Testis (tissue), 2 donors: ENCODE measurements at regions not wholly inside any gene's neighbourhood (a gene's known extent, or its start where the extent isn't known, plus 50 kb on each side); places are given as distances from the start of the nearest gene placed in this dataset.

Experiments
- DNase-seq: peaks from one replicate; pipeline ENCODE4 v3.0.0-alpha.2; 2019
- H3K27ac ChIP-seq, 2 donors: fragments of 200-600 bp; sonication (generic); one replicate each; pipeline ENCODE4 v1.5.1; 2019
- H3K27me3 ChIP-seq: fragments of 200-600 bp; sonication (generic); one replicate; pipeline ENCODE4 v1.5.1; 2019
- H3K36me3 ChIP-seq: fragments of 200-600 bp; sonication (generic); one replicate; pipeline ENCODE4 v1.5.1; 2017; ENCODE audit warnings: low read depth; ENCODE audit errors: missing control alignments
- H3K4me1 ChIP-seq: fragments of 200-600 bp; sonication (generic); one replicate; pipeline ENCODE4 v1.5.1; 2019
- H3K4me3 ChIP-seq, 2 donors: fragments of 200-600 bp; sonication (generic); one replicate each; pipeline ENCODE4 v1.5.1; 2017 to 2019
- H3K9me3 ChIP-seq: fragments of 200-600 bp; sonication (generic); one replicate; pipeline ENCODE4 v1.5.1; 2017
- CTCF ChIP-seq, 3 experiments: fragments of 450-650 bp in 2 of 3; fragments of 200-600 bp in 1 of 3; sonication (generic) in 1 of 3; IDR thresholded peaks; one replicate each; pipeline ENCODE4 v1.5.1; 2016 to 2019; ENCODE audit warnings: antibody characterized with exemption in 3 of 3, mild to moderate bottlenecking in 2 of 3, moderate library complexity in 1 of 3
- POLR2A ChIP-seq: fragments of 450-650 bp; IDR thresholded peaks from one replicate; pipeline ENCODE4 v1.6.1; 2017; ENCODE audit warnings: antibody characterized with exemption, mild to moderate bottlenecking, moderate library complexity
- WGBS, 2 donors: methylation state at CpG; one replicate each; pipeline ENCODE4 v1.1.5; 2018; 5-methylcytosine and 5-hydroxymethylcytosine counted together
- intact Hi-C: fragments of 100-400 bp; cut with DNase I; formaldehyde crosslinking; loops from one replicate; pipeline ENCODE4 v1.15.1; 2023; ENCODE audit warnings: low total_unique reads

- Histone ChIP-seq H3K27me3 (no peaks in the 10 kb centered on the region), H3K36me3 (no peaks in the 10 kb centered on the region), H3K4me1 (no peaks in the 10 kb centered on the region), H3K9me3 (no peaks in the 10 kb centered on the region), H3K27ac (no peak overlapping the region), H3K4me3 (no peak overlapping the region)
- 87 to 92% methylated on average over 2 of the region's 2 CpGs for WGBS, 2 donors
- intact Hi-C loops: no loop called here
- no peak for TF ChIP-seq CTCF (IDR thresholded peaks at IDR 0.05)
- TF ChIP-seq POLR2A: no peak
- no peak for DNase-seq
These were observed 558.9 kb upstream of the WWC1 start for GRCh38 chr5:167732499-167732898.

- Histone ChIP-seq H3K27ac (no peak overlapping the region), H3K9me3 (no peaks in the 10 kb centered on the region), H3K36me3 (no peaks in the 10 kb centered on the region), H3K4me3 (no peak overlapping the region), H3K27me3 (no peaks in the 10 kb centered on the region), H3K4me1 (no peaks in the 10 kb centered on the region)
- intact Hi-C loops: no loop called here
- WGBS, 2 donors: 86% methylated on average over 12 of the region's 12 CpGs
- no peak for DNase-seq
- TF ChIP-seq POLR2A (no peak), CTCF (IDR thresholded peaks at IDR 0.05) (no peak)
These were observed 554.5 kb upstream of the WWC1 start for GRCh38 chr5:167736992-167737391.

GRCh38 chr5:167743695-167744464 is 547.6 kb upstream of the WWC1 start:
- 59 to 70% methylated on average over 4 of the region's 4 CpGs for WGBS, 2 donors
- intact Hi-C loops: no loop called here
- TF ChIP-seq POLR2A (no peak), CTCF (IDR thresholded peaks at IDR 0.05) (no peak)
- H3K4me3 ChIP-seq: no peak overlapping the region
- H3K4me1 ChIP-seq: no peaks in the 10 kb centered on the region
- H3K27me3 ChIP-seq: no peaks in the 10 kb centered on the region
- no peak overlapping the region for H3K27ac ChIP-seq
- H3K9me3 ChIP-seq: no peaks in the 10 kb centered on the region
- H3K36me3 ChIP-seq: no peaks in the 10 kb centered on the region
- no peak for DNase-seq

- no peak for TF ChIP-seq POLR2A
- no peak overlapping the region for H3K4me3 ChIP-seq
- peak; percentile 17 for DNase-seq
- 43 to 61% methylated on average over 6 of the region's 6 CpGs for WGBS, 2 donors
- H3K9me3 ChIP-seq: no peaks in the 10 kb centered on the region
- no peaks in the 10 kb centered on the region for H3K4me1 ChIP-seq
- no peaks in the 10 kb centered on the region for H3K27me3 ChIP-seq
- H3K36me3 ChIP-seq: no peaks in the 10 kb centered on the region
- H3K27ac ChIP-seq: no peak overlapping the region
- intact Hi-C loops: no loop called here
These were observed 545.6 kb upstream of the WWC1 start for GRCh38 chr5:167745868-167746267.

- 50 to 85% methylated on average over 1 of the region's 1 CpG for WGBS, 2 donors
- Histone ChIP-seq H3K27me3 (no peaks in the 10 kb centered on the region), H3K36me3 (no peaks in the 10 kb centered on the region), H3K27ac (no peak overlapping the region), H3K9me3 (no peaks in the 10 kb centered on the region), H3K4me1 (no peaks in the 10 kb centered on the region), H3K4me3 (no peak overlapping the region)
- TF ChIP-seq CTCF (IDR thresholded peaks at IDR 0.05) (no peak), POLR2A (no peak)
- intact Hi-C loops: no loop called here
- DNase-seq: no peak
These were observed 540.9 kb upstream of the WWC1 start for GRCh38 chr5:167750586-167750985.
